ENCODE measurements at regions not wholly inside any gene's neighbourhood (a gene's known extent, or its start where the extent isn't known, plus 50 kb on each side); places are given as distances from the start of the nearest gene placed in this dataset.

DNA sequence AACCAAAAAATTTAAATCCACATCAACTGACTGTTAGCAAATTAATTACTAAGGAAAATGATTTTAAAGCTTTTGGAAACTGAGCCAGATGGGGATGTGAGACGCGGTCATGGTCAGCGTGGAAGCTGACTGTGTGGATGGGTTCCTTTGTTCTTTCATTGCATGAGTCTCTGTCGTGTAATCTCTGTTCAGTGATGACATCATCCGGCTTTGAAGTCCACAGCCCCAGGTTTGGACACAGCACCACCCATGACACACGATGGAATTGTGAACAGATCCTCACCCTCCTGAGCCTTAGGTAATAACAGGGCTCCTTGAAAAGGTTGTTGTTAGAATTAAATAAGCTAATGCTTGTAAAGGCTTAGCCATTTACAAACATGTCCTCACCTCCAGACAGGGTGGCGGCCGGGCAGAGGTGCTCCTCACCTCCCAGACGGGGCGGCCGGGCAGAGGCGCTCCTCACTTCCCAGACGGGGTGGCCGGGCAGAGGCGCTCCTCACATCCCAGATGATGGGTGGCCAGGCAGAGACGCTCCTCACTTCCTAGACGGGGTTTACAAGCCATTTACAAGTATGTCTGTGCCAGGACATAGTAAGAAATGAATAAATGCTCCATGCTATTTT is 677.3 kb downstream of the TBC1D22A start:
- no peak for DNase-seq (ENCODE audit: low read depth in 2 of 2)

DNA sequence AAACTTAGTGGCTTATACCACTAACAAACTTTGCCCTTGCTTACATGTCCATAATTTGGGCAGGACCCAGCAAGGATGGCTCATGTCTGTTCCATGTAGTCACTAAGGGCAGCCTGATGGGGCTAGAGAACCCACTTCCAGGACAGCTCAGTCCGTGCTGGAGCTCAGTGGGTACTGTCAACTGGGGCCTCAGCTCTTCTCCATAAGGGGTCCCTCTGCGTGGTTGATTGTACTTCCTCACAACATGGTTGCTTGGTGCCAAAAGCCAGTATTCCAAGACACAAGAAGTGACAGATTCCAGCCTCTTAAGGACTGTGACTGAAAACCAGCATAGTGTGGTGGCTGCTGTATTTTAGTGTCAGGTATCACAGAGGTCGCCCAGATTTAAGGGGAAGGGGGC is 675.2 kb downstream of the TBC1D22A start:
- DNase-seq (ENCODE audit: low read depth in 2 of 2), result no peak

GRCh38 chr22:47437110-47437509 is 674.7 kb downstream of the TBC1D22A start:
- no peak for DNase-seq (ENCODE audit: low read depth in 2 of 2)

- DNase-seq (ENCODE audit: low read depth in 2 of 2), result no peak
Measured at GRCh38 chr22:47435826-47436225, 673.4 kb downstream of the TBC1D22A start.

- no peak for DNase-seq (ENCODE audit: low read depth in 2 of 2)
Measured at GRCh38 chr22:47435204-47435487, 672.7 kb downstream of the TBC1D22A start.

GRCh38 chr22:47434336-47435203 is 672.1 kb downstream of the TBC1D22A start:
- DNase-seq (ENCODE audit: low read depth in 2 of 2), result no peak

GRCh38 chr22:47433627-47434026 is 671.2 kb downstream of the TBC1D22A start:
- no peak for DNase-seq (ENCODE audit: low read depth in 2 of 2)

GRCh38 chr22:47432683-47433082 is 670.2 kb downstream of the TBC1D22A start:
- DNase-seq (ENCODE audit: low read depth in 2 of 2), result no peak

GRCh38 chr22:47423861-47424820 is 661.7 kb downstream of the TBC1D22A start:
- no peak for DNase-seq (ENCODE audit: low read depth in 2 of 2)

GRCh38 chr22:47423266-47423665 is 660.8 kb downstream of the TBC1D22A start:
- DNase-seq (ENCODE audit: low read depth in 2 of 2), result no peak

DNA sequence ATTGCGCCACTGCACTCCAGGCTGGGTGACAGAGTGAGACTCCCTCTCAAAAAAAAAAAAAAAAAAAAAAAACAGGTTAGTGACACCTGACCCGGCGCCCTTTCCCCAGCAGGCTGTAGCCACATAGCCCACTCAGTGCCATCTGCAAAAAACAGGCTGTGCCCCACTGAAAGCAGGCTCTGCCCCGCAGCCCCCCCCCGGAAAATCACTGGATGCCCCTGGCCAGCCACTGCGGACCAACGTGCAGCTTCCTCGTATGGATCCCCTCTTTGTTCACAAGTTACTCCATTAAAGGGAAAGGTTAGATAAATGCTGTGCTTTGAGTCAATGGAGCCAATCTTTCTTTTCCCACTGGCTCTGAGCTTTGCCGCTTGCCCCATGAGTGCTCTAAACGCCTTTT is 660.3 kb downstream of the TBC1D22A start:
- DNase-seq (ENCODE audit: low read depth in 2 of 2), result no peak

DNA sequence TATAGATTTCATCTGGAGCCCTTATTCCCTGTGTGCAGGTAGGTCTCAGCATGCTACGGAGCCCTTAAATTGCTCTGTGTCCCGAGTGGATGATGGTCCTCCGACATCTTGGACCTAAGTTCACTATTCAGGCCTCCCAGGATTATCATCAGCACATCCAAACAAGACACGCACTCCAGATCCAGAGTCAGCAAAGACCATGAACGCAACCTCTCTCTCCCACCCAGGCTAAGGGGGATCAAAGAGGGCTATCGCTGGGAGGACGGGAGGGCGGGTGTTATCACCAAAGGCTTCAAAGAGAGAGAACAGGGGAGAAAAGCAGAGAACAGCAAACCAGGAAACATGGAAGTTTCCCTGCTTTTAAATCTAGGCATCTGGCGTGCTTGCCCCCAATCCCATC is 659.4 kb downstream of the TBC1D22A start:
- DNase-seq (ENCODE audit: low read depth in 2 of 2), result no peak

DNA sequence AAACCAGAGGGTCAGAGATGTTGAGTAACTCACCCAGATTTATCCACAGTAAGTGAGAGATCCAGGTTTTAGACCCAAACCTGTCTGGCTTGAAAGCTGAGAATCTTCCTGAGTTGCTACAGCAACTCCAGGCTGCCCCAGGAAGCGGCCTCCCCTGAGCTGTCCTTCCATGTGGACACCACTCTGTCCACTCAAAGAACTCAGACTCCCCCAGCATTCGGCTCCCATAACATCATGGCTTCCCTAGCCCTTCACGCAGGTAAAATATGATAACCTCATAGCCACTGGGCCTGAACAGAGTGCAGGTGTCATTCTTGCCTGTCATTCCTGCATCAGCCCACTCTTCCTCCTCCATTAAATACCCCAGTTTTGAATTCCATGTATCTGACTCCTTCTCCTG is 657.8 kb downstream of the TBC1D22A start:
- no peak for DNase-seq (ENCODE audit: low read depth in 2 of 2)

DNA sequence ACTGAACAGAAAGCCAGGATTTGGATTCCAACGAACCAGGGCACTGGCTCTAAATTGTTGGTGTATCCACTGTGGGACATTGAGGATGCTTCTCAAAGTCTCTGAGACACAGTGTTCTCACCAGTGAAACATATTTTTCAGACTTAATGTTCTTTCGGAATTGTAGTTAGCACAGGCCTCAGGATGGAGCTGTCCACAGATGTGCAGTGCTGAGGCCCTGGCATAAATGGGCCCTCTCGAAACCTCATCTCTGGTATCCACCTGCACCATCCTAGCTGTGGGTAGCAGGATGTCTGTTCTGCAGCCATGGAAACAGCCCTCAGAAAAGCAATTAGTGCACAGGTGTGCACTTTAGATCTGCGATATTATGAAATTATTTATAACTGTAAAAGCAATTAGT is 656.8 kb downstream of the TBC1D22A start:
- DNase-seq (ENCODE audit: low read depth in 2 of 2), result no peak

DNA sequence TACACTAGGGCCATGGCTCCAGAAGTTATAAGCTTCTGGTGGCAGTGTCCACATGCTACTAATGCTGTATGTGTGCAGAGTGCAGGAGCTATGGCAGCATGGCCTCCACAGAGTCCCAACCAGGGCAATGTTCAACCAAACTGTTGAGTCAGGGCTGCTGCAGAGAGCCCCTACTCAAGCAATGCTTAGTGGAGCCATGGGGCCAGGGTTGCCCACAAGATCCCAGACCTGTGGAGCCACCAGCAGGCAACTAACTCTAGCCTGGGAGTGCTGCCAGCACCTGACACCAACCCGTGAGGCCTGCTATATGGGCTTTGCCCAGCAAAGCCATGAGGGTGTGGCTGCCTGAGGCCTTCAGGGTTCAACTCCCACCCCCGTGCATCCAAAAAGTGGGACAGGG is 655.2 kb downstream of the TBC1D22A start:
- no peak for DNase-seq (ENCODE audit: low read depth in 2 of 2)

DNA sequence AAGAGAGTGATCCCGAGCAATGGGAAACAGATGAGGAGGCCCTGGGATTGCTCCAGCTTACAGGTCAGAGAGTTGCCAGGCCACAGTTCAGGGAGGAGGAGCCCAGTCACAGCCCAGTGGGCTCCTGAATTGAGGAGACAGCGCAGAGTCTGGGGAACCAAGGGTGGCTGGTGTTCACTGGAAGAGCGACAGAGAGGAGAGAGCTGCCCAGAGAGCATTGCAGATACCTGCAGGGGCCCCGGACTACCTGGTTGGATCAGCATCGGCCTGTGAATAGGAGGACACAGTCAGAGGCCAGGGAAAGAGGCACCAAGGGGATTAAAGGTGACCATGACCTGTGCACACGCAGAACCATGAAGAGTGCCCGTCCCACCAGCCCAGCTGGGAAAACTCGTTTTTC is 648.6 kb downstream of the TBC1D22A start:
- no peak for DNase-seq (ENCODE audit: low read depth in 2 of 2)

- DNase-seq (ENCODE audit: low read depth in 2 of 2), result no peak
Measured at GRCh38 chr22:47409539-47410275, 647.3 kb downstream of the TBC1D22A start.

- no peak for DNase-seq (ENCODE audit: low read depth in 2 of 2)
Measured at GRCh38 chr22:47408409-47408808, 646.0 kb downstream of the TBC1D22A start.

DNA sequence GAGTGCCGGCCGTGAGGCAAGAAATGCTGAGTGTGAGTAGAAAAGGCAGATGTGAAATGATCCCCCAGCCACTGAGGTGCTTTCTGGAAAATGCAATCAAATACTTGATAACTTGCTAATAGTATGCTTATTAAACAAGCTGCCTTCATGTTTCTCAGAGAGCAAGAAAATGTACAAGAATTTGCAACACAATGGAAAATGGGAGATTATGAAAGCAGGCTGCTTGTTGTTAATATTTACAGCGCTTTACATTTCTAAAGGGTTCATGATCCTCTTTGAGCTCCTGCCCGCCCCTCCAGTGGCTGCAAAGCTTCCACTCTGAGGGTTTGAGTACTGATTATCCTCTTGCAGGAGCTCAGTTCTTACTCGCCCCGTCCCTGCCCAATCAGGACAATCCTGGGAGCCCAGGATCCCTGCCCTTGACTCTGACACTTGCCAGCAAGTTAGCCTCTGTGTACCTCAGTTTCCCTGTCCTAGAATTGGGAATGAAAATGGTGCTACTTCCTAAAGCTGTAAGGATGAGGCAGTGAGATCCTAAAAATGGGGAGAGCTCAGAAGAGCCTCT is 645.1 kb downstream of the TBC1D22A start:
- DNase-seq (ENCODE audit: low read depth in 2 of 2), result no peak

- DNase-seq (ENCODE audit: low read depth in 2 of 2), result no peak
Measured at GRCh38 chr22:47406896-47407295, 644.4 kb downstream of the TBC1D22A start.

DNA sequence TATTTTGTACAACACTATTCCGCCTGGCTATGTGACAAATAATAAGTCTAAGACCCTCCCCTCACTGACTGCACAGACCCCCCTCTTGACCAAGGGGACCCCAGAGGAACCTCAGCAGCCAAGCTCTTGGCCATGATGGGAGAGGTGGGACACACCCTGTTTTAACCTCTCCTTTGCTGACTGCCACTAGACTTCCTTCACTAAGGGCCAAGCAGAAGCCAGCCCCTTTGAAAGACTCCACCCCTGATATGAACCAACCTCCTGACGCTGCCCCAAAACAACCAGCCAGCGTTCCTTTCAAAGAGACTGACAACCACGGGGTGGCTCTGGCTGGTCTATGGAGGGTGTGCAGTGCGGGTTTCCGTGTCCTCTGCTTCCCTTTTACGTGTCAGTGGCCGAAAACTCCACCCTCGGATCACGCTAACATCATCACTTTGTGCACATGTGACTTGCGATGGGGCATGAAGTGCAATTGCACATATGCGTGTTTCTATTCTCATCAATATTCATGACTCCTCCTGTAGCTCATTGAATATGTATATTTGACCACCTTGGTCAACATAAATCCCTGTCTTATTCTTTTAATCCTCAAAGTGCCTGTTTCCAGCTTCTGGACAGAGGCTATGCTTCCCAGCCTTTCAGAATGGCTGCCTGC is 643.9 kb downstream of the TBC1D22A start:
- DNase-seq (ENCODE audit: low read depth in 2 of 2), result no peak
